Vagina (tissue), 2 donors: ENCODE measurements at regions not wholly inside any gene's neighbourhood (a gene's known extent, or its start where the extent isn't known, plus 50 kb on each side); places are given as distances from the start of the nearest gene placed in this dataset.

Experiments used
- POLR2A ChIP-seq, 2 donors: fragments of 450-650 bp; IDR thresholded peaks; one replicate each; pipeline ENCODE4 v1.6.1; 2017; ENCODE audit warnings: antibody characterized with exemption in 2 of 2, mild to moderate bottlenecking in 2 of 2, moderate library complexity in 2 of 2
- TF ChIP-seq, protein P1 (sequence below), 3 experiments: fragments of 450-650 bp in 2 of 3; fragments of 200-600 bp in 1 of 3; sonication (generic) in 1 of 3; IDR thresholded peaks; one replicate each; pipeline ENCODE4 v1.5.1; 2017 to 2019; ENCODE audit warnings: antibody characterized with exemption in 3 of 3, mild to moderate bottlenecking in 2 of 3, moderate library complexity in 2 of 3

DNA sequence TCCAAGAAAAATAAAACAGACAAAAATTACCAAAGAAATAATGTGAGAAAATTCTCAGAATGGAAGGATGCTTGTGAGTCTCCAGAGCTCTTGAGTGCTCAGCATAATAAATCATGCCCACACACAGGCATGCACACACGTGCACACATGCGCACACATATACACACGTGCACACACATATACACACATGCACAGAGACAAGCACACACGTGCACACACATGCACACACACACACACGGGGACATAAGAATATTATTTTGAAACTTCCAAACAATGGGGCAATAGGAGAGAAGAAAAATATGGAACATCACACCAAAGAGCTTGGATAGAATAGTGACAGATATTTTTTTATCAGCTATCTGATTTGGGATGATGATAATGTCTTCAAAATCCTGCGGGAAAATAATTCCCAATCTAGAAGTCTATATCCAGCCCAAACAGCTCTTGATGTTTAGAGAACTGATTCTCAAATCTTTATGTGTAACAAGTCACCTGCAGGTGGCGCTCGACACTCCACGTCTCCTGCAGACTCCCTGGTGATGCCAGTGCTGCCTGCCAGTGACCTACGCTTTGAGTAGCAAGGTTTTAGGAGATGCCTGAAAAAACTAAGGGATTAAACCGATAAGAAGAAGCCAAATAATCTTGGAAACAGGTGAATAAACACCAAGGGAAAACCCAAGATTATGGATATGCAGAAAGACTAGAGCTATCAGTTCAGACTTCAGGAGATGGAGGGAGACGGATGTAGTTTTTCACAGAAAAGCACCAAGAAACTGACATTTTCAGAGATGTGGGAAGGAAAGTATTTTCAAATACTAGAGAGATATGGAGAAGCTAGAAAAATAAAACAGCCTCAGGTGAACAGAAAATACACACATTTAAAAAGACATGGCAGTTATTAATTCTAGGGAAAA, 743.6 kb downstream of the ETS1 start:
- TF ChIP-seq, protein P1, sequence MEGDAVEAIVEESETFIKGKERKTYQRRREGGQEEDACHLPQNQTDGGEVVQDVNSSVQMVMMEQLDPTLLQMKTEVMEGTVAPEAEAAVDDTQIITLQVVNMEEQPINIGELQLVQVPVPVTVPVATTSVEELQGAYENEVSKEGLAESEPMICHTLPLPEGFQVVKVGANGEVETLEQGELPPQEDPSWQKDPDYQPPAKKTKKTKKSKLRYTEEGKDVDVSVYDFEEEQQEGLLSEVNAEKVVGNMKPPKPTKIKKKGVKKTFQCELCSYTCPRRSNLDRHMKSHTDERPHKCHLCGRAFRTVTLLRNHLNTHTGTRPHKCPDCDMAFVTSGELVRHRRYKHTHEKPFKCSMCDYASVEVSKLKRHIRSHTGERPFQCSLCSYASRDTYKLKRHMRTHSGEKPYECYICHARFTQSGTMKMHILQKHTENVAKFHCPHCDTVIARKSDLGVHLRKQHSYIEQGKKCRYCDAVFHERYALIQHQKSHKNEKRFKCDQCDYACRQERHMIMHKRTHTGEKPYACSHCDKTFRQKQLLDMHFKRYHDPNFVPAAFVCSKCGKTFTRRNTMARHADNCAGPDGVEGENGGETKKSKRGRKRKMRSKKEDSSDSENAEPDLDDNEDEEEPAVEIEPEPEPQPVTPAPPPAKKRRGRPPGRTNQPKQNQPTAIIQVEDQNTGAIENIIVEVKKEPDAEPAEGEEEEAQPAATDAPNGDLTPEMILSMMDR (IDR thresholded peaks at IDR 0.05): no peak
- TF ChIP-seq POLR2A (IDR thresholded peaks at IDR 0.05): no peak
